NCI-H345 treated with DMSO at 0.1 percent for 48 hours (cell line): ENCODE measurements at regions not wholly inside any gene's neighbourhood (a gene's known extent, or its start where the extent isn't known, plus 50 kb on each side); places are given as distances from the start of the nearest gene placed in this dataset.

Experiments used
- DNase-seq: peaks from one replicate; lab custom pipeline; 2025; ENCODE audit not compliant: unreplicated experiment; lab: John Stamatoyannopoulos, UW

DNA sequence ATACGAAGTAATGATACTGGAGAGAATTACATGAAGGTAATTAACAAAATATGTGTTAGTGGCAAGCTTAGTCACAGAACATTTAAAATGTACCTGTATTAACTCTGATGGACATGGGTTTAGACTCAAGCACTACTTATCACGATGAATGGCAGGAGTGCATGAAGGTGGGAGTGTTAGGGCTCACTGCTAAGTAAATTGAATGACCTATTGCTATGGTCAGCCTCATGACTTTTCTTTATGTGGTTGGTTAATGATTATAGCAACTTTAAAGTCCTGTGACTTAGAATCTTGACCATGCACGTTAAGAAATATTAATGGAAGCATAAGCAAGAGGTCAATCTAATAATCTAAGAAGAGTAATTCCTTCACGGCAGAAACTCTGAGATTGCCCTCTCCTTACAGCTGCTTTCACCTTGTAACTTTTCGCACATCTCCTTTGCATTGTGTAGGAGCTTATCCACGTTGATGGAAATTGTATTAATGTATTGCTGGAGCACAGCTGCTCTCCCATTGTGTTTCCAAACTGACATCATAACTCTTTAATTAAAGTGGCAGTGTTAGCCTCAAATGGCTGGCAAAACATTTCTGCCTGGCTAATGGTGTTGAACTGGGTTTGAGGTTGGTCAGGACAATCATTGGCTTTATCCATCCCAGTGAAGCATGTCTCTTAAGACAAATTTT, 114.5 kb downstream of the RXFP2 start:
- DNase-seq, result no peak

GRCh38 chr13:31859571-31859970, 120.2 kb downstream of the RXFP2 start:
- DNase-seq, result peak; percentile 0

- DNase-seq, result no peak
These were observed 120.7 kb downstream of the RXFP2 start for GRCh38 chr13:31860002-31860401.

DNA sequence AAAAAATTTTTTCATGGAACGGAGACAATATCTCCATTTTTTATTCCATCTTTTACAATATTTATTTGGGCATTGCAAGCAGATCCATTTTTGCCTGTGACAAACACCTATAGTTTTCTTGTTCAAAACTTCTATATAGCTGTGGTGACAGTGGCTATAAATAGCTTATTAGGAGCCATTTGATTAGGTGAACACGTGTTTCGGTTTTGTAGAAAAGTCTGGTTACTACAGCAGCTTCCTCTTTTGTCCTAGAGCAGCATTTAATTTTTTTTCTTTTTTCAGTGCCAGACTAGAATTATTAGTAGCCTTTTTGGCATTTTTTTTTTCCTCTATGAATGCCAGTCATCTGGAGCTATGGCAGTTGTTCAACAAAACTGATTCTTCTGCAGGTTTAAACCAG, 123.5 kb downstream of the RXFP2 start:
- DNase-seq, result no peak

DNA sequence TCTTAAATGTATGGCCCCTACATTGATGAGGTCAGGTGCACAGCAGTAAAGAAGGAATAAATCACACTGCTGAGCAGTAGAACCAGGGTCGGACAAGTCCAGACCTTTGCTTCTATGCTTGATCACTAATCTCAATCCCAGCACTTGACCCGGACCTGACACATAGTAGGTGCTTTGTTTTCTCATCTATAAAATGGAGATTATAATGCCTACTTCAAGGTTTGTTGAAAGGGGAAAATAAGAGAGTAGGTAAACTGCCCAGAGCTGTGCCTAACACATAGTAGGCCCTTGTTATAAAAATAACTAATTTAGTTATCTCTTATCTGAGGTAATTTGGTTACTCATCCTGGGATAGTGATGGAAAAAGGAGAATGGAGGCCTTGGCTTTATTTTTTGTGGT, 125.0 kb downstream of the RXFP2 start:
- no peak for DNase-seq

- DNase-seq, result no peak
These were observed 126.8 kb downstream of the RXFP2 start for GRCh38 chr13:31866099-31866498.

GRCh38 chr13:31867709-31868108, 128.4 kb downstream of the RXFP2 start:
- DNase-seq, result no peak

- DNase-seq, result no peak
These were observed 130.3 kb downstream of the RXFP2 start for GRCh38 chr13:31869582-31869981.

- no peak for DNase-seq
These were observed 131.2 kb downstream of the RXFP2 start for GRCh38 chr13:31870511-31870910.

- DNase-seq, result no peak
These were observed 133.8 kb downstream of the RXFP2 start for GRCh38 chr13:31873145-31873544.

- DNase-seq, result no peak
These were observed 135.8 kb downstream of the RXFP2 start for GRCh38 chr13:31875134-31875533.

DNA sequence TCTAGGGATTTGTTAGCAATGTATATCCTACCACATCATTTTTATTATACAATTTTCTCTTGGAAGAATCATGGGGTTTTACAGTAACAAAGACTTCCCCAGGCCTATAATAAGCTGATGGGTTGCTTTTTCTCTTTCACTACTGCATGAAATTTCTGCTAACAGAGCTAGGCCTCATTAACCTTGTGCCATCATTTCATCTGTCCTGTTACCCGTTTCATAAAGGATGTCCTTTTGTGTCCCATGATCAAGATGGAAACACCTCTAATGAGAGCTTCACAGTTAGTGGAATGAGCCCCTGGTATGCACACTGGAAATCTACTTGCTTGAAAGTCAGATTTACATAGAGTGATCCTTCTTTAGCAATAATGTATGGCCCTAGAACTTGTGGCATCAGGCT, 138.7 kb downstream of the RXFP2 start:
- no peak for DNase-seq

- DNase-seq, result no peak
These were observed 139.2 kb downstream of the RXFP2 start for GRCh38 chr13:31878495-31878894.

- DNase-seq, result no peak
These were observed 139.6 kb downstream of the RXFP2 start for GRCh38 chr13:31878955-31879354.

- no peak for DNase-seq
These were observed 141.6 kb downstream of the RXFP2 start for GRCh38 chr13:31880851-31881494.

DNA sequence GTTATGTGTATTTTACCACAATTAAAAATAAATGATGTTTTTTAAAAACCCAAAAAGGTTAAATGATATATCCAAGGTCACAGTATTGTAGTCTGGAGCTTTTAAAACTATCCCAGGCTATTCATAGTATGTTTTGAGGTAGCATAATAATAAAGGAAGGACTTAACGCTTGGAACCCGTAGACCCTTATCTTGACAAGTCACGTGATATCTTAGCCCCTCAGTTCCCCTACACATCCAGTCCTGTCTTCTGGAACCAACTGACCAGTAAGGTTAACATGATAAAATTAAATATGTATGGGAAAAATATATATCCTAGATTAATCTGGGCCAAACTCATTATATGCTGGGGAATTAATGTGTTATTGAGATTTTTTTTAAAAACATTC, 142.2 kb downstream of the RXFP2 start:
- DNase-seq, result no peak

- DNase-seq, result no peak
These were observed 143.5 kb downstream of the RXFP2 start for GRCh38 chr13:31882794-31883193.

- DNase-seq, result no peak
These were observed 145.2 kb downstream of the RXFP2 start for GRCh38 chr13:31884556-31884955.

- DNase-seq, result no peak
These were observed 145.6 kb upstream of the FRY start for GRCh38 chr13:31885994-31886393.

DNA sequence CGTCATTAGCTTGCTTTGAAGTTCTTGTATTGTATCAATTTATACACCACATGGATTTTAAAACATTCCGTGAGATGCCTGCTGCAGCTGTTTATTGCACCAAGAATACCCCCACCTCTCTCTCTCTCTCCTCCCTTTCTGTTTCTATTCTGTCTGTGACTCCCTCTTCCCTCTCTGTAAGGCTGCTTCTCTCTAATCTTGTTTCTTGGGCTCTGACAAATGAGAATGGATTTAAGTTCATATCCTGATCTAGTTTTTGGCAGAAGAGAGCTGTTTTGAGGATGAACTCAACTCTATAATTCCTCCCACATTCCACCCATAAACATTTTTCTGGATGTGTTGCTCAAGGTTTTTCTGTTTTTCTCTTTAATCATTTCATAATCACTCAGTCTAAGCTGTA, 144.3 kb upstream of the FRY start:
- no peak for DNase-seq

DNA sequence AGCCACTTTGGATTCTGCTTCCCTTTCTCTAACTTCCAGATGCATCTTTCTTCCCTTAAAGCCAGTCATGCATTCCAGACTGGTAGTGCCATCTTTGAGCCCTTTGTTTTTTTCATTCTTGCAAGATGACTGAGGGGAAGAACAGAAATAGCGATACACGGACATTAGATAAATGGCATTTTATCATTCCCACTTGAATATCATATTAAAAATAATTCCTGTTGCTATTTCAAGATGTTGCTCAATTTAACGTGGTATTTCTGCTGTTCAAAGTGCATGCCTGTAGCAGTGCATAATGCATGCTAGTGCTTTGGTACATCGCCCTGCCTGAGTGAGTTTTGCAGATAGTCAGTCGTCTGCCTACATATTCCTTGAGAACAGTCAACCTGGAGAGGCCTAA, 140.6 kb upstream of the FRY start:
- no peak for DNase-seq

DNA sequence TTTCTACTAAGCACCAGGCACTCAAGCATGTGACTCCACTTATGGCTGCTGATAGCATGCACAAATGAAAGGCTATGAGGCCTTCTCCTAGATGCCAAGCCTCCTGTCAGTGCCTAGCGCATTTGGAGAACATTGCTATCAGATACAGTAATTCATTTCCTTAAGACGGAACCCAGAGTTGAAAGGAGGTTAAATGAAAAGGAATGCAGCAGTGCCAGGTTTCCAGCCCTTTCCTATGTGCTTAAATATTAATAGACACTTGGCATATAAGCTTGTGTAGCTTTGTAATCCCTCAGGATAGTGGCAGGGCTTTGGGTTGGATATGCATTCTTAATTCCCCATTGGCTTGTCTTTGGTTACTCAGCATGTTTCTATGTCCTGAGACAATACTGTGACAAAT, 140.1 kb upstream of the FRY start:
- no peak for DNase-seq

- no peak for DNase-seq
These were observed 136.6 kb upstream of the FRY start for GRCh38 chr13:31894931-31895330.
